Activated CD4-positive, alpha-beta T cell treated with anti-CD3 and anti-CD28 coated beads, Interleukin-10, Interleukin-2, amounts not matched to agents 100 ng/mL and 50 ng/mL, durations not matched to agents 16 hours and 8 hours (primary cell): ENCODE measurements at regions not wholly inside any gene's neighbourhood (a gene's known extent, or its start where the extent isn't known, plus 50 kb on each side); places are given as distances from the start of the nearest gene placed in this dataset.
"Not testable (repeated sequence)": the region's sequence is repeated elsewhere in the genome, so short reads cannot be mapped to it uniquely, and the experiment has no call there.

Experiments
- DNase-seq: peaks from one replicate; pipeline ENCODE4 v3.0.0-alpha.2; 2020

GRCh38 chrX:139475432-139475831 is 55.1 kb upstream of the F9 start:
- no peak for DNase-seq

- DNase-seq = not testable (repeated sequence)
Measured at GRCh38 chrX:139461945-139462344, 68.6 kb upstream of the F9 start.

- DNase-seq = no peak
Measured at GRCh38 chrX:139454743-139455142, 75.8 kb upstream of the F9 start.

- DNase-seq = no peak
Measured at GRCh38 chrX:139448996-139449395, 81.5 kb upstream of the F9 start.

- DNase-seq = no peak
Measured at GRCh38 chrX:139446832-139447231, 83.7 kb upstream of the F9 start.

- no peak for DNase-seq
Measured at GRCh38 chrX:139429913-139430312, 100.6 kb upstream of the F9 start.

GRCh38 chrX:139423186-139423585 is 107.4 kb upstream of the F9 start:
- no peak for DNase-seq

- not testable (repeated sequence) for DNase-seq
Measured at GRCh38 chrX:139398258-139398657, 132.3 kb upstream of the F9 start.

GRCh38 chrX:139388254-139388653 is 142.3 kb upstream of the F9 start:
- DNase-seq = no peak

GRCh38 chrX:139382529-139382928 is 148.0 kb upstream of the F9 start:
- no peak for DNase-seq

GRCh38 chrX:139376547-139376946 is 154.0 kb upstream of the F9 start:
- DNase-seq = not testable (repeated sequence)

- DNase-seq = no peak
Measured at GRCh38 chrX:139360356-139360755, 170.2 kb upstream of the F9 start.

GRCh38 chrX:139342594-139342991 is 187.9 kb upstream of the F9 start:
- DNase-seq = not testable (repeated sequence)

GRCh38 chrX:139341855-139342593 is 188.5 kb upstream of the F9 start:
- DNase-seq = not testable (repeated sequence)

- no peak for DNase-seq
Measured at GRCh38 chrX:139332441-139332840, 198.1 kb upstream of the F9 start.

- no peak for DNase-seq
Measured at GRCh38 chrX:139327355-139327754, 203.2 kb upstream of the F9 start.

- DNase-seq = no peak
Measured at GRCh38 chrX:139324756-139325155, 205.8 kb upstream of the F9 start.

GRCh38 chrX:139320661-139321354 is 209.7 kb upstream of the F9 start:
- not testable (repeated sequence) for DNase-seq

GRCh38 chrX:139306675-139307074 is 223.9 kb upstream of the F9 start:
- not testable (repeated sequence) for DNase-seq

- DNase-seq = no peak
Measured at GRCh38 chrX:139304471-139304870, 226.1 kb upstream of the F9 start.

- DNase-seq = no peak
Measured at GRCh38 chrX:139299309-139299708, 231.2 kb upstream of the F9 start.

GRCh38 chrX:139298437-139298836 is 232.1 kb upstream of the F9 start:
- DNase-seq = no peak

- DNase-seq = no peak
Measured at GRCh38 chrX:139297638-139298037, 232.9 kb upstream of the F9 start.

GRCh38 chrX:139293991-139294390 is 236.5 kb upstream of the F9 start:
- DNase-seq = no peak

GRCh38 chrX:139290310-139290709 is 240.2 kb upstream of the F9 start:
- peak; percentile 21 for DNase-seq
